ENCODE measurements at regions not wholly inside any gene's neighbourhood (a gene's known extent, or its start where the extent isn't known, plus 50 kb on each side); places are given as distances from the start of the nearest gene placed in this dataset.

GRCh38 chr3:174505266-174505665 lies 353.9 kb upstream of the NAALADL2 start:
- TF ChIP-seq CTCF (IDR thresholded peaks at IDR 0.05; ENCODE audit: extremely low read depth, insufficient read depth, missing control alignments) = no peak
- no peak for DNase-seq (ENCODE audit: low spot score)
- in situ Hi-C loops (cut with MboI; ENCODE audit: low pct_unique_long_range_greater_than_20kb, low sequenced_read_pairs, unreplicated experiment) = no loop called here

GRCh38 chr3:174524203-174524602 lies 334.9 kb upstream of the NAALADL2 start:
- DNase-seq (ENCODE audit: low spot score) = no peak
- TF ChIP-seq CTCF (IDR thresholded peaks at IDR 0.05; ENCODE audit: extremely low read depth, insufficient read depth, missing control alignments) = no peak
- in situ Hi-C loops (cut with MboI; ENCODE audit: low pct_unique_long_range_greater_than_20kb, low sequenced_read_pairs, unreplicated experiment) = no loop called here

- no peak for TF ChIP-seq CTCF (IDR thresholded peaks at IDR 0.05; ENCODE audit: extremely low read depth, insufficient read depth, missing control alignments)
- in situ Hi-C loops (cut with MboI; ENCODE audit: low pct_unique_long_range_greater_than_20kb, low sequenced_read_pairs, unreplicated experiment) = no loop called here
- DNase-seq (ENCODE audit: low spot score) = no peak
Observed at GRCh38 chr3:174529298-174529697, 329.8 kb upstream of the NAALADL2 start.

GRCh38 chr3:174531262-174531982 lies 327.7 kb upstream of the NAALADL2 start:
- in situ Hi-C loops (cut with MboI; ENCODE audit: low pct_unique_long_range_greater_than_20kb, low sequenced_read_pairs, unreplicated experiment) = no loop called here
- no peak for DNase-seq (ENCODE audit: low spot score)
- TF ChIP-seq CTCF (IDR thresholded peaks at IDR 0.05; ENCODE audit: extremely low read depth, insufficient read depth, missing control alignments) = no peak

GRCh38 chr3:174532216-174532615 lies 326.9 kb upstream of the NAALADL2 start:
- DNase-seq (ENCODE audit: low spot score) = no peak
- in situ Hi-C loops (cut with MboI; ENCODE audit: low pct_unique_long_range_greater_than_20kb, low sequenced_read_pairs, unreplicated experiment) = no loop called here
- no peak for TF ChIP-seq CTCF (IDR thresholded peaks at IDR 0.05; ENCODE audit: extremely low read depth, insufficient read depth, missing control alignments)

GRCh38 chr3:174532776-174533175 lies 326.4 kb upstream of the NAALADL2 start:
- no peak for DNase-seq (ENCODE audit: low spot score)
- no peak for TF ChIP-seq CTCF (IDR thresholded peaks at IDR 0.05; ENCODE audit: extremely low read depth, insufficient read depth, missing control alignments)
- in situ Hi-C loops (cut with MboI; ENCODE audit: low pct_unique_long_range_greater_than_20kb, low sequenced_read_pairs, unreplicated experiment) = no loop called here
